HG03025 (cell line): ENCODE measurements at regions not wholly inside any gene's neighbourhood (a gene's known extent, or its start where the extent isn't known, plus 50 kb on each side); places are given as distances from the start of the nearest gene placed in this dataset.

Source experiments
- ATAC-seq: cut with Tn5 transposase; IDR thresholded peaks from one replicate; pipeline ENCODE4 v1.9.1; 2021; ENCODE audit warnings: mild to moderate bottlenecking, moderate library complexity; ENCODE audit not compliant: unreplicated experiment, low FRiP score

- no peak for ATAC-seq
These were observed 496.9 kb downstream of the SOX6 start for GRCh38 chr11:15859411-15859810.

- ATAC-seq = no peak
These were observed 495.1 kb downstream of the SOX6 start for GRCh38 chr11:15861256-15861655.

- ATAC-seq = no peak
These were observed 492.9 kb downstream of the SOX6 start for GRCh38 chr11:15863411-15863810.

GRCh38 chr11:15864026-15864805 lies 492.1 kb downstream of the SOX6 start:
- ATAC-seq = no peak

- ATAC-seq = no peak
These were observed 490.9 kb downstream of the SOX6 start for GRCh38 chr11:15865212-15865987.

GRCh38 chr11:15867871-15868270 lies 488.5 kb downstream of the SOX6 start:
- no peak for ATAC-seq

- ATAC-seq = no peak
These were observed 485.4 kb downstream of the SOX6 start for GRCh38 chr11:15870911-15871310.

GRCh38 chr11:15871904-15872626 lies 484.3 kb downstream of the SOX6 start:
- ATAC-seq = no peak

GRCh38 chr11:15873501-15873900 lies 482.8 kb downstream of the SOX6 start:
- no peak for ATAC-seq

GRCh38 chr11:15874704-15875103 lies 481.6 kb downstream of the SOX6 start:
- ATAC-seq = no peak

- no peak for ATAC-seq
These were observed 481.0 kb downstream of the SOX6 start for GRCh38 chr11:15875393-15875792.

- no peak for ATAC-seq
These were observed 480.4 kb downstream of the SOX6 start for GRCh38 chr11:15875943-15876342.

GRCh38 chr11:15878756-15879155 lies 477.6 kb downstream of the SOX6 start:
- no peak for ATAC-seq

GRCh38 chr11:15880291-15880690 lies 476.1 kb downstream of the SOX6 start:
- no peak for ATAC-seq

GRCh38 chr11:15882876-15883454 lies 473.4 kb downstream of the SOX6 start:
- no peak for ATAC-seq

- ATAC-seq = no peak
These were observed 472.9 kb downstream of the SOX6 start for GRCh38 chr11:15883455-15883920.

GRCh38 chr11:15884141-15884540 lies 472.2 kb downstream of the SOX6 start:
- no peak for ATAC-seq

GRCh38 chr11:15884777-15885540 lies 471.4 kb downstream of the SOX6 start:
- no peak for ATAC-seq

GRCh38 chr11:15885854-15886253 lies 470.5 kb downstream of the SOX6 start:
- ATAC-seq = no peak

GRCh38 chr11:15886299-15886698 lies 470.0 kb downstream of the SOX6 start:
- ATAC-seq = no peak
